IMR-90 (cell line): ENCODE measurements at regions not wholly inside any gene's neighbourhood (a gene's known extent, or its start where the extent isn't known, plus 50 kb on each side); places are given as distances from the start of the nearest gene placed in this dataset.
A peak's percentile ranks its signal among the peaks of the same experiment; 100 is the strongest.

ENCODE experiments used
- ATAC-seq: fragments of 200-7000 bp; cut with Tn5 transposase; 2 replicates; pipeline ENCODE4 v1.9.1; 2020; ENCODE audit warnings: low read depth, mild to moderate bottlenecking, moderate library complexity
- BruUV-seq: library from RNA; stranded (reverse); fragments of 400-500 nt; replicated peaks from 2 replicates; lab custom pipeline; 2021; lab: Mats Ljungman, UMichigan
- CTCF ChIA-PET: fragments of 300-600 bp; formaldehyde crosslinking; extraction: SDS; loops from one replicate; lab custom pipeline; 2021; ENCODE audit warnings: antibody characterized with exemption; lab: Yijun Ruan, JAX
- POLR2A ChIA-PET: fragments of 300-600 bp; sonication (Branson Sonifier 250); formaldehyde crosslinking; loops from one replicate; lab custom pipeline; 2022; ENCODE audit warnings: antibody characterized with exemption; ENCODE audit not compliant: unreplicated experiment; lab: Charles Lee
- DNase-seq: peaks from one replicate; pipeline ENCODE4 v3.0.0; 2013
- H2AFZ ChIP-seq: replicated peaks from 2 replicates; pipeline ENCODE3; 2013; ENCODE audit warnings: low read length, mild to moderate bottlenecking; ENCODE audit not compliant: poor library complexity
- H2AK5ac ChIP-seq: 2 replicates; pipeline ENCODE4 v1.6.1; 2013; ENCODE audit warnings: low read depth, low read length, inconsistent platforms
- H2AK9ac ChIP-seq: replicated peaks from 2 replicates; pipeline ENCODE3; 2013; ENCODE audit warnings: mild to moderate bottlenecking, low read depth, low read length, moderate library complexity; ENCODE audit not compliant: poor library complexity
- H2BK120ac ChIP-seq: 2 replicates; pipeline ENCODE4 v1.6.1; 2013; ENCODE audit warnings: low read depth, low read length, inconsistent platforms
- H2BK15ac ChIP-seq: 3 replicates; pipeline ENCODE4 v1.6.1; 2013; ENCODE audit warnings: low read depth, low read length, inconsistent platforms
- H2BK20ac ChIP-seq: 2 replicates; pipeline ENCODE4 v1.6.1; 2013; ENCODE audit warnings: low read depth, mild to moderate bottlenecking, inconsistent platforms, low read length, moderate library complexity
- H2BK5ac ChIP-seq: 2 replicates; pipeline ENCODE4 v1.6.1; 2013; ENCODE audit warnings: mild to moderate bottlenecking, low read depth, low read length, inconsistent platforms; ENCODE audit not compliant: poor library complexity, severe bottlenecking
- H3K14ac ChIP-seq: replicated peaks from 2 replicates; pipeline ENCODE4 v1.6.1; 2013; ENCODE audit warnings: low read depth, low read length, inconsistent platforms
- H3K18ac ChIP-seq: 2 replicates; pipeline ENCODE4 v1.6.1; 2013; ENCODE audit warnings: low read depth, low read length, control low read depth
- H3K23ac ChIP-seq: 2 replicates; pipeline ENCODE4 v1.6.1; 2013; ENCODE audit warnings: low read depth, low read length, inconsistent platforms
- H3K27ac ChIP-seq: 2 replicates; pipeline ENCODE4 v1.5.1; 2013; ENCODE audit warnings: mild to moderate bottlenecking, control low read depth, low read length; ENCODE audit not compliant: insufficient read depth
- H3K27me3 ChIP-seq: 2 replicates; pipeline ENCODE4 v1.6.1; 2013; ENCODE audit warnings: low read length; ENCODE audit not compliant: control insufficient read depth, insufficient read depth
- H3K36me3 ChIP-seq: 2 replicates; pipeline ENCODE4 v1.6.1; 2013; ENCODE audit warnings: low read length, mixed read lengths; ENCODE audit not compliant: control insufficient read depth, insufficient read depth
- H3K4ac ChIP-seq: 2 replicates; pipeline ENCODE4 v1.6.1; 2013; ENCODE audit warnings: low read depth, low read length, inconsistent platforms
- H3K4me1 ChIP-seq: 2 replicates; pipeline ENCODE4 v1.6.1; 2013; ENCODE audit warnings: low read length, mixed read lengths; ENCODE audit not compliant: control insufficient read depth, insufficient read depth
- H3K4me2 ChIP-seq: 2 replicates; pipeline ENCODE4 v1.6.1; 2013; ENCODE audit warnings: low read depth, mild to moderate bottlenecking, control low read depth, low read length, moderate library complexity
- H3K4me3 ChIP-seq: 2 replicates; pipeline ENCODE4 v1.5.1; 2013; ENCODE audit warnings: low read depth, mild to moderate bottlenecking, control low read depth, low read length, moderate library complexity; ENCODE audit not compliant: insufficient read depth
- H3K56ac ChIP-seq: 2 replicates; pipeline ENCODE4 v1.6.1; 2013; ENCODE audit warnings: low read length, inconsistent platforms; ENCODE audit not compliant: insufficient read depth; ENCODE audit errors: extremely low read depth
- H3K79me1 ChIP-seq, 2 experiments: 2 replicates each; pipeline ENCODE4 v1.6.1; 2013; ENCODE audit warnings: low read length in 2 of 2, inconsistent platforms in 1 of 2, low read depth in 1 of 2
- H3K9ac ChIP-seq: 2 replicates; pipeline ENCODE4 v1.6.1; 2013; ENCODE audit warnings: low read depth, low read length, control low read depth
- H3K9me1 ChIP-seq: 2 replicates; pipeline ENCODE4 v1.6.1; 2013; ENCODE audit warnings: low read length, inconsistent platforms; ENCODE audit not compliant: insufficient read depth
- H3K9me3 ChIP-seq: 2 replicates; pipeline ENCODE4 v1.6.1; 2013; ENCODE audit warnings: low read length; ENCODE audit not compliant: control insufficient read depth, insufficient read depth
- H4K20me1 ChIP-seq: 2 replicates; pipeline ENCODE4 v1.6.1; 2013; ENCODE audit warnings: low read length, inconsistent platforms; ENCODE audit not compliant: insufficient read depth
- H4K5ac ChIP-seq: 2 replicates; pipeline ENCODE4 v1.6.1; 2013; ENCODE audit warnings: mild to moderate bottlenecking, low read depth, low read length, control low read depth
- H4K8ac ChIP-seq, 2 experiments: 2 replicates each; pipeline ENCODE4 v1.6.1; 2013; ENCODE audit warnings: low read depth in 2 of 2, low read length in 2 of 2, control low read depth in 1 of 2, inconsistent platforms in 1 of 2
- H4K91ac ChIP-seq: 2 replicates; pipeline ENCODE4 v1.6.1; 2013; ENCODE audit warnings: low read depth, low read length, inconsistent platforms; ENCODE audit not compliant: insufficient read depth
- BHLHE40 ChIP-seq: fragments of 150-350 bp; IDR thresholded peaks from 2 replicates; pipeline ENCODE4 v1.6.1; 2016; ENCODE audit warnings: mild to moderate bottlenecking, low read depth, low read length
- CEBPB ChIP-seq: IDR thresholded peaks from 2 replicates; pipeline ENCODE4 v1.6.1; 2012; ENCODE audit warnings: low read depth, low read length, improper control_type of control experiment
- CHD1 ChIP-seq: IDR thresholded peaks from 2 replicates; pipeline ENCODE4 v1.6.1; 2012; ENCODE audit warnings: low read depth, low read length, improper control_type of control experiment
- FOS ChIP-seq: fragments of 150-350 bp; IDR thresholded peaks from 2 replicates; pipeline ENCODE4 v1.6.1; 2016; ENCODE audit warnings: low read depth, low read length
- MAFK ChIP-seq: IDR thresholded peaks from 2 replicates; pipeline ENCODE4 v1.6.1; 2012; ENCODE audit warnings: low read depth, low read length, improper control_type of control experiment
- NFE2L2 ChIP-seq: fragments of 150-350 bp; IDR thresholded peaks from 2 replicates; pipeline ENCODE4 v1.6.1; 2016; ENCODE audit warnings: low read depth, mild to moderate bottlenecking, low read length
- POLR2A ChIP-seq: IDR thresholded peaks from 2 replicates; pipeline ENCODE4 v1.6.1; 2012; ENCODE audit warnings: mild to moderate bottlenecking, low read depth, low read length
- RAD21 ChIP-seq: IDR thresholded peaks from 2 replicates; pipeline ENCODE4 v1.6.1; 2012; ENCODE audit warnings: low read length, improper control_type of control experiment
- SMC3 ChIP-seq: fragments of 150-350 bp; IDR thresholded peaks from 2 replicates; pipeline ENCODE4 v1.6.1; 2016; ENCODE audit warnings: low read depth, mild to moderate bottlenecking, antibody characterized with exemption, low read length, moderate library complexity
- WGBS, 2 experiments: methylation state at CpG; one replicate each; pipeline versions ENCODE4 v1.1.5 to v1.1.7; 2013; ENCODE audit warnings: missing lambda C conversion rate in 2 of 2; ENCODE audit not compliant: insufficient read length in 1 of 2; ENCODE audit errors: extremely low coverage in 2 of 2; 5-methylcytosine and 5-hydroxymethylcytosine counted together
- dilution Hi-C: fragments of 300-500 bp; cut with HindIII; formaldehyde crosslinking; loops from one replicate; pipeline ENCODE4 v1.14.3; 2018; ENCODE audit warnings: low sequenced_read_pairs; ENCODE audit not compliant: unreplicated experiment
- in situ Hi-C: fragments of 300-500 bp; cut with MboI; formaldehyde crosslinking; loops from 3 replicates; pipeline ENCODE4 v1.14.3; 2019; ENCODE audit warnings: low sequenced_read_pairs, inconsistent platforms, mixed read lengths
- intact Hi-C: fragments of 100-400 bp; cut with micrococcal nuclease; formaldehyde crosslinking; loops from 2 replicates; pipeline ENCODE4 v1.10.0; 2022
- TF ChIP-seq, protein P1 (sequence below): conservative IDR thresholded peaks from 2 replicates; pipeline ENCODE4 v1.5.1; 2012; ENCODE audit warnings: mild to moderate bottlenecking, low read depth, low read length, improper control_type of control experiment
- TF ChIP-seq, protein P2 (sequence below): fragments of 150-350 bp; IDR thresholded peaks from 2 replicates; pipeline ENCODE4 v1.6.1; 2017; ENCODE audit warnings: mild to moderate bottlenecking, antibody characterized with exemption, low read length, low read depth
- TF ChIP-seq, protein P3 (sequence below): fragments of 150-350 bp; IDR thresholded peaks from 2 replicates; pipeline ENCODE4 v1.6.1; 2016; ENCODE audit warnings: low read depth, mild to moderate bottlenecking, low read length, moderate library complexity, borderline replicate concordance

DNA sequence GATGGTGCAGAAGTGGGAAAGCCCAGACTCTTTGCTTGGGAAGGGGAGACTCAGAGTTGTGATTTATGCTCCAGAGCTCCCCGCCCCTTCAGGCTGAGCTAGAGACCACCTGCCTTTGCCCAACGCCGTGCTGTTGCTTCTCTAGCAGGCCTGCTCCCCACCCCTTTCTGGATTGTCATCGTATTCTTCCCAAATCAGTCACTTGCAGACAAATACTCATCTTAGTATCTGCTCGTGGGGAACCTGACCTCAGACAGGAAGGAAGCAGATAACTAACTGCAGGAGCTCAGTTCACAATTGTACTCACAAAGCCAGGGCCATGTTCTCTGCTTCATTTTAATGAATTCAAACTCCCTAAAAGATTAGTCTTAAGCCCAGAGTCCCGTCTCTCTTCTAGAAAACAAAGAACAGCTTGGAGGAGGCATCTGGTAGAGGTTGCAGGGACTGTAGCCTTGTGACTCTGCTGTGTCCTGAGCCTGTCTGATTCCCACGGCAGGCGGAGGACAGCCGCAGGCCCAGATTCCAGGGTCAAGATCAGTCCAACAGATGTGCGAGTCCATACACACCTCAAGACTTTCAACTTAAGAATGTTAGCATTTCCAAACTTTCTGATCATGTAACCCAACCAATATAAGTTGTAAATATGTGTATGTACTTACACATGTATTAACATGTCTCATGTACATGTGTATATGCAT lies 57.2 kb upstream of the GGTLC1 start:
- Histone ChIP-seq H3K4me1 (no peaks in the 10 kb centered on the region), H3K9me1 (no peaks in the 10 kb centered on the region), H2AK5ac (no peak overlapping the region), H4K8ac (no peak overlapping the region), H4K20me1 (no peaks in the 10 kb centered on the region), H2BK20ac (no peak overlapping the region), H2AFZ (no peak overlapping the region), H3K27me3 (no peaks in the 10 kb centered on the region), H2BK5ac (no peak overlapping the region), H3K27ac (no peak overlapping the region), H3K14ac (no peak overlapping the region), H3K36me3 (no peaks in the 10 kb centered on the region), H3K56ac (no peak overlapping the region), H3K4ac (no peak overlapping the region), H3K9ac (no peak overlapping the region), H2BK15ac (no peak overlapping the region), H2AK9ac (peak overlapping the region; percentile 34), H3K18ac (no peak overlapping the region), H3K4me3 (no peak overlapping the region), H2BK120ac (no peak overlapping the region), H3K9me3 (no peaks in the 10 kb centered on the region), H4K91ac (no peak overlapping the region), H3K23ac (no peak overlapping the region), H3K4me2 (no peak overlapping the region), H3K79me1 (no peaks in the 10 kb centered on the region), H4K5ac (no peak overlapping the region)
- no TSS peak for BruUV-seq
- dilution Hi-C loops (no loop called here), in situ Hi-C loops (no loop called here), intact Hi-C loops (no loop called here)
- ATAC-seq (no peak), DNase-seq (no peak)
- ChIA-PET CTCF (no interaction called here), POLR2A (no interaction called here)
- TF ChIP-seq POLR2A, result no peak
- TF ChIP-seq MAFK, result no peak
- TF ChIP-seq RAD21, result no peak
- TF ChIP-seq CHD1, result no peak
- no peak for TF ChIP-seq FOS
- no peak for TF ChIP-seq SMC3
- TF ChIP-seq, protein P1, sequence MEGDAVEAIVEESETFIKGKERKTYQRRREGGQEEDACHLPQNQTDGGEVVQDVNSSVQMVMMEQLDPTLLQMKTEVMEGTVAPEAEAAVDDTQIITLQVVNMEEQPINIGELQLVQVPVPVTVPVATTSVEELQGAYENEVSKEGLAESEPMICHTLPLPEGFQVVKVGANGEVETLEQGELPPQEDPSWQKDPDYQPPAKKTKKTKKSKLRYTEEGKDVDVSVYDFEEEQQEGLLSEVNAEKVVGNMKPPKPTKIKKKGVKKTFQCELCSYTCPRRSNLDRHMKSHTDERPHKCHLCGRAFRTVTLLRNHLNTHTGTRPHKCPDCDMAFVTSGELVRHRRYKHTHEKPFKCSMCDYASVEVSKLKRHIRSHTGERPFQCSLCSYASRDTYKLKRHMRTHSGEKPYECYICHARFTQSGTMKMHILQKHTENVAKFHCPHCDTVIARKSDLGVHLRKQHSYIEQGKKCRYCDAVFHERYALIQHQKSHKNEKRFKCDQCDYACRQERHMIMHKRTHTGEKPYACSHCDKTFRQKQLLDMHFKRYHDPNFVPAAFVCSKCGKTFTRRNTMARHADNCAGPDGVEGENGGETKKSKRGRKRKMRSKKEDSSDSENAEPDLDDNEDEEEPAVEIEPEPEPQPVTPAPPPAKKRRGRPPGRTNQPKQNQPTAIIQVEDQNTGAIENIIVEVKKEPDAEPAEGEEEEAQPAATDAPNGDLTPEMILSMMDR, result no peak
- TF ChIP-seq, protein P2, sequence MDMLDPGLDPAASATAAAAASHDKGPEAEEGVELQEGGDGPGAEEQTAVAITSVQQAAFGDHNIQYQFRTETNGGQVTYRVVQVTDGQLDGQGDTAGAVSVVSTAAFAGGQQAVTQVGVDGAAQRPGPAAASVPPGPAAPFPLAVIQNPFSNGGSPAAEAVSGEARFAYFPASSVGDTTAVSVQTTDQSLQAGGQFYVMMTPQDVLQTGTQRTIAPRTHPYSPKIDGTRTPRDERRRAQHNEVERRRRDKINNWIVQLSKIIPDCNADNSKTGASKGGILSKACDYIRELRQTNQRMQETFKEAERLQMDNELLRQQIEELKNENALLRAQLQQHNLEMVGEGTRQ, result no peak
- TF ChIP-seq BHLHE40, result no peak
- TF ChIP-seq CEBPB, result no peak
- TF ChIP-seq NFE2L2, result no peak
- TF ChIP-seq, protein P3, sequence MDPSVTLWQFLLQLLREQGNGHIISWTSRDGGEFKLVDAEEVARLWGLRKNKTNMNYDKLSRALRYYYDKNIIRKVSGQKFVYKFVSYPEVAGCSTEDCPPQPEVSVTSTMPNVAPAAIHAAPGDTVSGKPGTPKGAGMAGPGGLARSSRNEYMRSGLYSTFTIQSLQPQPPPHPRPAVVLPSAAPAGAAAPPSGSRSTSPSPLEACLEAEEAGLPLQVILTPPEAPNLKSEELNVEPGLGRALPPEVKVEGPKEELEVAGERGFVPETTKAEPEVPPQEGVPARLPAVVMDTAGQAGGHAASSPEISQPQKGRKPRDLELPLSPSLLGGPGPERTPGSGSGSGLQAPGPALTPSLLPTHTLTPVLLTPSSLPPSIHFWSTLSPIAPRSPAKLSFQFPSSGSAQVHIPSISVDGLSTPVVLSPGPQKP, result no peak
- WGBS, 2 experiments, result no CpG with 5 or more reads among the region's 10 CpGs
